ENCODE measurements at regions not wholly inside any gene's neighbourhood (a gene's known extent, or its start where the extent isn't known, plus 50 kb on each side); places are given as distances from the start of the nearest gene placed in this dataset.

DNA sequence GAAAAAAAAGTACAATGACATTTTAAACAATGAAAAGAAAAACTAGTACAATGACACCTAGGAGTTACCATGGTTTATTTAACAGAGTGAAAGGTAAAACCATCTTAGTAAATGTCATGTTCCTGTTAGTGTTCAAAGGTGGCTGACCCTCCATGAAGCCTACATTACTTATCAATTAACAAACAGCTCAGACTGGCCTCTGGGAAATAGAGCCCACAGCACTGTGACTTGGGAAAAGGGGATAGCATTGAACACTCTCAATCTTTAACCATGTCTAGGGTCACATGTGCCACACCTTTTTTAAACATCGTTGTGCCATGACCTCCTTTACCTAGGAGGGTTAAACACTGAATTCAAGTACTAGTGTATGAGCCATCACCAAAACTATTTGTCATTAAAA, 106.3 kb upstream of the SOX5 start:
- TF ChIP-seq SPI1 (IDR thresholded peaks at IDR 0.05; ENCODE audit: borderline replicate concordance, low read depth) (no peak), POLR2AphosphoS5 (IDR thresholded peaks at IDR 0.05; ENCODE audit: low read depth) (no peak), GABPA (IDR thresholded peaks at IDR 0.05; ENCODE audit: low read depth) (no peak)
- TF ChIP-seq, protein P1, sequence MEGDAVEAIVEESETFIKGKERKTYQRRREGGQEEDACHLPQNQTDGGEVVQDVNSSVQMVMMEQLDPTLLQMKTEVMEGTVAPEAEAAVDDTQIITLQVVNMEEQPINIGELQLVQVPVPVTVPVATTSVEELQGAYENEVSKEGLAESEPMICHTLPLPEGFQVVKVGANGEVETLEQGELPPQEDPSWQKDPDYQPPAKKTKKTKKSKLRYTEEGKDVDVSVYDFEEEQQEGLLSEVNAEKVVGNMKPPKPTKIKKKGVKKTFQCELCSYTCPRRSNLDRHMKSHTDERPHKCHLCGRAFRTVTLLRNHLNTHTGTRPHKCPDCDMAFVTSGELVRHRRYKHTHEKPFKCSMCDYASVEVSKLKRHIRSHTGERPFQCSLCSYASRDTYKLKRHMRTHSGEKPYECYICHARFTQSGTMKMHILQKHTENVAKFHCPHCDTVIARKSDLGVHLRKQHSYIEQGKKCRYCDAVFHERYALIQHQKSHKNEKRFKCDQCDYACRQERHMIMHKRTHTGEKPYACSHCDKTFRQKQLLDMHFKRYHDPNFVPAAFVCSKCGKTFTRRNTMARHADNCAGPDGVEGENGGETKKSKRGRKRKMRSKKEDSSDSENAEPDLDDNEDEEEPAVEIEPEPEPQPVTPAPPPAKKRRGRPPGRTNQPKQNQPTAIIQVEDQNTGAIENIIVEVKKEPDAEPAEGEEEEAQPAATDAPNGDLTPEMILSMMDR (IDR thresholded peaks at IDR 0.05; ENCODE audit: insufficient read depth, low read length): no peak
- TF ChIP-seq, protein P2, sequence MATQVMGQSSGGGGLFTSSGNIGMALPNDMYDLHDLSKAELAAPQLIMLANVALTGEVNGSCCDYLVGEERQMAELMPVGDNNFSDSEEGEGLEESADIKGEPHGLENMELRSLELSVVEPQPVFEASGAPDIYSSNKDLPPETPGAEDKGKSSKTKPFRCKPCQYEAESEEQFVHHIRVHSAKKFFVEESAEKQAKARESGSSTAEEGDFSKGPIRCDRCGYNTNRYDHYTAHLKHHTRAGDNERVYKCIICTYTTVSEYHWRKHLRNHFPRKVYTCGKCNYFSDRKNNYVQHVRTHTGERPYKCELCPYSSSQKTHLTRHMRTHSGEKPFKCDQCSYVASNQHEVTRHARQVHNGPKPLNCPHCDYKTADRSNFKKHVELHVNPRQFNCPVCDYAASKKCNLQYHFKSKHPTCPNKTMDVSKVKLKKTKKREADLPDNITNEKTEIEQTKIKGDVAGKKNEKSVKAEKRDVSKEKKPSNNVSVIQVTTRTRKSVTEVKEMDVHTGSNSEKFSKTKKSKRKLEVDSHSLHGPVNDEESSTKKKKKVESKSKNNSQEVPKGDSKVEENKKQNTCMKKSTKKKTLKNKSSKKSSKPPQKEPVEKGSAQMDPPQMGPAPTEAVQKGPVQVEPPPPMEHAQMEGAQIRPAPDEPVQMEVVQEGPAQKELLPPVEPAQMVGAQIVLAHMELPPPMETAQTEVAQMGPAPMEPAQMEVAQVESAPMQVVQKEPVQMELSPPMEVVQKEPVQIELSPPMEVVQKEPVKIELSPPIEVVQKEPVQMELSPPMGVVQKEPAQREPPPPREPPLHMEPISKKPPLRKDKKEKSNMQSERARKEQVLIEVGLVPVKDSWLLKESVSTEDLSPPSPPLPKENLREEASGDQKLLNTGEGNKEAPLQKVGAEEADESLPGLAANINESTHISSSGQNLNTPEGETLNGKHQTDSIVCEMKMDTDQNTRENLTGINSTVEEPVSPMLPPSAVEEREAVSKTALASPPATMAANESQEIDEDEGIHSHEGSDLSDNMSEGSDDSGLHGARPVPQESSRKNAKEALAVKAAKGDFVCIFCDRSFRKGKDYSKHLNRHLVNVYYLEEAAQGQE (IDR thresholded peaks at IDR 0.05; ENCODE audit: insufficient replicate concordance, low read depth): no peak
- Histone ChIP-seq H3K27ac (replicated peaks) (no peak overlapping the region), H3K27me3 (ENCODE audit: insufficient read depth, poor library complexity, severe bottlenecking) (no peaks in the 10 kb centered on the region), H3K4me3 (replicated peaks; ENCODE audit: insufficient read depth, low read length) (no peak overlapping the region)
- DNase-seq (ENCODE audit: low read depth in 1 of 2, low spot score in 1 of 2): no peak

DNA sequence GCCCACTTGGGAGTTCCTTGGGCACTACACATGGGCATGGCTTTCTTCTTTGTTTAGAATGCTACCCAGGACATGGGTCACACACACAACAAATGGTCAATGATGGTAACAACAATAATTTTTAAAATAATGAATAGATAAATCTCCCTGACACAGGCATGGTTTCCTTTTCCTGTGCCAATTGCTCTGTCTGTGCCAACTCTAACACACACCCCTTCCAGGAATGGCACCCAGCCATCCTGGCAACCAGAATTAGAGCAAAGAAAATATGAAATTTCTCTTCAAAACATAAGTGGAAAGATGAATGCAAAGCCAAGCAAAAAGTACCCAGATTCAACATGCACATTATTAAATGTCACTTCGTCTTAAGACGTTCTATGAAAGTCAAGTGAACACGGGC, 104.9 kb upstream of the SOX5 start:
- DNase-seq (ENCODE audit: low read depth in 1 of 2, low spot score in 1 of 2): no peak
- Histone ChIP-seq H3K4me3 (replicated peaks; ENCODE audit: insufficient read depth, low read length) (no peak overlapping the region), H3K27me3 (ENCODE audit: insufficient read depth, poor library complexity, severe bottlenecking) (no peaks in the 10 kb centered on the region), H3K27ac (replicated peaks) (no peak overlapping the region)
- TF ChIP-seq GABPA (IDR thresholded peaks at IDR 0.05; ENCODE audit: low read depth): no peak
- TF ChIP-seq, protein P2 (IDR thresholded peaks at IDR 0.05; ENCODE audit: insufficient replicate concordance, low read depth): no peak
- no peak for TF ChIP-seq SPI1 (IDR thresholded peaks at IDR 0.05; ENCODE audit: borderline replicate concordance, low read depth)
- TF ChIP-seq, protein P1 (IDR thresholded peaks at IDR 0.05; ENCODE audit: insufficient read depth, low read length): no peak
- no peak for TF ChIP-seq POLR2AphosphoS5 (IDR thresholded peaks at IDR 0.05; ENCODE audit: low read depth)

DNA sequence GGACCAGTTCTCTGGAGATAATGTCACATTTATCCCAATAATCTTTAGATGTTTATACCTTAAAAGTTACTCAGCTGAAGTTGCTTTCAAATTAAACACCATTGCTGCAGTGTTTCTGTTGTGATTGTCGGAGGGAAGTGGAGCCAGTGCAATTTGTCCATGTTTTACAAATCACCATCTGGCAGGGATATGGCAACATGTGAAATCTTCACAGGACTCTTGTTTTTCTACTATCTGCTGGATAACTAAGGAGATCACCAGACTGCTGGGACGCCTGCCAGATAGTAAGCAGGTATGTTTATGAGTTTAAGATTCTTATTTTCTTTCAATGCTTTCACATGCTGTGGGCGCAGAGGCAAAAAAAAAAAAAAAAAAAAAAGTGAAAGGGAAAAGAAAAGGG, 100.3 kb upstream of the SOX5 start:
- H3K27me3 ChIP-seq (ENCODE audit: insufficient read depth, poor library complexity, severe bottlenecking): no peaks in the 10 kb centered on the region
- no peak overlapping the region for H3K27ac ChIP-seq (replicated peaks)

More for the DNA sequence above, 100.3 kb upstream of the SOX5 start:
- no peak for TF ChIP-seq SPI1 (IDR thresholded peaks at IDR 0.05; ENCODE audit: borderline replicate concordance, low read depth)
- TF ChIP-seq, protein P2 (IDR thresholded peaks at IDR 0.05; ENCODE audit: insufficient replicate concordance, low read depth): no peak
- TF ChIP-seq POLR2AphosphoS5 (IDR thresholded peaks at IDR 0.05; ENCODE audit: low read depth): no peak
- TF ChIP-seq, protein P1 (IDR thresholded peaks at IDR 0.05; ENCODE audit: insufficient read depth, low read length): no peak
- TF ChIP-seq GABPA (IDR thresholded peaks at IDR 0.05; ENCODE audit: low read depth): no peak
- no peak for DNase-seq (ENCODE audit: low read depth in 1 of 2, low spot score in 1 of 2)
- H3K4me3 ChIP-seq (replicated peaks; ENCODE audit: insufficient read depth, low read length): no peak overlapping the region
